ENCODE measurements at regions not wholly inside any gene's neighbourhood (a gene's known extent, or its start where the extent isn't known, plus 50 kb on each side); places are given as distances from the start of the nearest gene placed in this dataset.
A peak's percentile ranks its signal among the peaks of the same experiment; 100 is the strongest.

- Histone ChIP-seq H3K4me1 (ENCODE audit: control insufficient read depth in 2 of 2, insufficient read depth in 1 of 2, low read depth in 1 of 2, low read length in 2 of 2) (no peaks in the 10 kb centered on the region), H3K9me3 (replicated peaks in 1 of 2; ENCODE audit: control insufficient read depth in 2 of 2, insufficient read depth in 1 of 2, low read depth in 1 of 2, low read length in 2 of 2) (no peaks in the 10 kb centered on the region), H2BK12ac (ENCODE audit: low read length) (no peak overlapping the region), H3K14ac (ENCODE audit: low read length) (no peak overlapping the region), H4K91ac (ENCODE audit: low read depth, low read length, poor library complexity) (no peak overlapping the region), H2BK15ac (ENCODE audit: low read length) (no peak overlapping the region), H2BK5ac (ENCODE audit: low read length) (no peak overlapping the region), H3K4ac (ENCODE audit: low read length) (no peak overlapping the region), H2BK120ac (ENCODE audit: low read depth, low read length) (no peak overlapping the region), H3K18ac (ENCODE audit: low read length) (no peak overlapping the region), H3K27ac (replicated peaks; ENCODE audit: low read length) (no peak overlapping the region), H3K23ac (ENCODE audit: low read depth, low read length, poor library complexity) (no peak overlapping the region), H3K27me3 (ENCODE audit: control insufficient read depth in 3 of 3, insufficient read depth in 3 of 3, low read depth in 1 of 3, low read length in 3 of 3) (no peaks in the 10 kb centered on the region), H3K36me3 (replicated peaks in 1 of 2; ENCODE audit: control insufficient read depth in 2 of 2, insufficient read depth in 2 of 2, low read length in 2 of 2) (no peaks in the 10 kb centered on the region), H3K4me2 (ENCODE audit: insufficient read depth, low read length, poor library complexity, severe bottlenecking) (no peak overlapping the region), H4K8ac (ENCODE audit: low read depth, low read length) (no peak overlapping the region), H3K9ac (ENCODE audit: low read depth, low read length, poor library complexity) (no peak overlapping the region), H2AFZ (ENCODE audit: low read length) (no peak overlapping the region), H2AK5ac (ENCODE audit: low read depth, low read length) (no peak overlapping the region), H3K79me1 (ENCODE audit: low read depth, low read length) (no peaks in the 10 kb centered on the region), H3K4me3 (ENCODE audit: low read length in 2 of 2) (no peak overlapping the region)
- no CpG with 5 or more reads among the region's 4 CpGs for WGBS, 2 donors (ENCODE audit: extremely low coverage in 2 of 2, insufficient read length in 2 of 2, insufficient replicate concordance in 1 of 2)
- no peak for DNase-seq (ENCODE audit: low spot score)
Measured at GRCh38 chr4:180805101-180805500, 1438.1 kb upstream of the TENM3 start.

GRCh38 chr4:180808862-180809261 lies 1434.3 kb upstream of the TENM3 start:
- Histone ChIP-seq H2AFZ (ENCODE audit: low read length) (no peak overlapping the region), H2BK15ac (ENCODE audit: low read length) (no peak overlapping the region), H2BK5ac (ENCODE audit: low read length) (no peak overlapping the region), H3K27me3 (ENCODE audit: control insufficient read depth in 3 of 3, insufficient read depth in 3 of 3, low read depth in 1 of 3, low read length in 3 of 3) (no peaks in the 10 kb centered on the region), H3K4ac (ENCODE audit: low read length) (no peak overlapping the region), H3K9ac (ENCODE audit: low read depth, low read length, poor library complexity) (no peak overlapping the region), H2AK5ac (ENCODE audit: low read depth, low read length) (no peak overlapping the region), H3K27ac (replicated peaks; ENCODE audit: low read length) (no peak overlapping the region), H3K9me3 (replicated peaks in 1 of 2; ENCODE audit: control insufficient read depth in 2 of 2, insufficient read depth in 1 of 2, low read depth in 1 of 2, low read length in 2 of 2) (no peaks in the 10 kb centered on the region), H3K4me3 (ENCODE audit: low read length in 2 of 2) (no peak overlapping the region), H3K18ac (ENCODE audit: low read length) (no peak overlapping the region), H2BK120ac (ENCODE audit: low read depth, low read length) (no peak overlapping the region), H3K14ac (ENCODE audit: low read length) (no peak overlapping the region), H3K23ac (ENCODE audit: low read depth, low read length, poor library complexity) (no peak overlapping the region), H3K36me3 (replicated peaks in 1 of 2; ENCODE audit: control insufficient read depth in 2 of 2, insufficient read depth in 2 of 2, low read length in 2 of 2) (no peaks in the 10 kb centered on the region), H4K8ac (ENCODE audit: low read depth, low read length) (no peak overlapping the region), H4K91ac (ENCODE audit: low read depth, low read length, poor library complexity) (no peak overlapping the region), H2BK12ac (ENCODE audit: low read length) (no peak overlapping the region), H3K4me2 (ENCODE audit: insufficient read depth, low read length, poor library complexity, severe bottlenecking) (no peak overlapping the region), H3K4me1 (ENCODE audit: control insufficient read depth in 2 of 2, insufficient read depth in 1 of 2, low read depth in 1 of 2, low read length in 2 of 2) (no peaks in the 10 kb centered on the region), H3K79me1 (ENCODE audit: low read depth, low read length) (no peaks in the 10 kb centered on the region)
- no CpG with 5 or more reads among the region's 2 CpGs for WGBS, 2 donors (ENCODE audit: extremely low coverage in 2 of 2, insufficient read length in 2 of 2, insufficient replicate concordance in 1 of 2)
- no peak for DNase-seq (ENCODE audit: low spot score)

GRCh38 chr4:180809439-180809838 lies 1433.8 kb upstream of the TENM3 start:
- WGBS, 2 donors (ENCODE audit: extremely low coverage in 2 of 2, insufficient read length in 2 of 2, insufficient replicate concordance in 1 of 2) = no CpG with 5 or more reads among the region's 4 CpGs
- no peaks in the 10 kb centered on the region for H3K36me3 ChIP-seq (replicated peaks in 1 of 2; ENCODE audit: control insufficient read depth in 2 of 2, insufficient read depth in 2 of 2, low read length in 2 of 2)
- H3K14ac ChIP-seq (ENCODE audit: low read length) = no peak overlapping the region
- H4K91ac ChIP-seq (ENCODE audit: low read depth, low read length, poor library complexity) = no peak overlapping the region
- DNase-seq (ENCODE audit: low spot score) = no peak
- H3K23ac ChIP-seq (ENCODE audit: low read depth, low read length, poor library complexity) = no peak overlapping the region
- H2AFZ ChIP-seq (ENCODE audit: low read length) = no peak overlapping the region
- no peak overlapping the region for H3K9ac ChIP-seq (ENCODE audit: low read depth, low read length, poor library complexity)
- no peak overlapping the region for H3K4me3 ChIP-seq (ENCODE audit: low read length in 2 of 2)
- H3K27ac ChIP-seq (replicated peaks; ENCODE audit: low read length) = no peak overlapping the region
- H3K27me3 ChIP-seq (ENCODE audit: control insufficient read depth in 3 of 3, insufficient read depth in 3 of 3, low read depth in 1 of 3, low read length in 3 of 3) = no peaks in the 10 kb centered on the region
- no peak overlapping the region for H2BK120ac ChIP-seq (ENCODE audit: low read depth, low read length)
- H2BK5ac ChIP-seq (ENCODE audit: low read length) = no peak overlapping the region
- H3K79me1 ChIP-seq (ENCODE audit: low read depth, low read length) = no peaks in the 10 kb centered on the region
- no peaks in the 10 kb centered on the region for H3K9me3 ChIP-seq (replicated peaks in 1 of 2; ENCODE audit: control insufficient read depth in 2 of 2, insufficient read depth in 1 of 2, low read depth in 1 of 2, low read length in 2 of 2)
- H3K18ac ChIP-seq (ENCODE audit: low read length) = no peak overlapping the region
- H4K8ac ChIP-seq (ENCODE audit: low read depth, low read length) = no peak overlapping the region
- no peak overlapping the region for H3K4ac ChIP-seq (ENCODE audit: low read length)
- H3K4me2 ChIP-seq (ENCODE audit: insufficient read depth, low read length, poor library complexity, severe bottlenecking) = no peak overlapping the region
- no peak overlapping the region for H2BK15ac ChIP-seq (ENCODE audit: low read length)
- no peak overlapping the region for H2AK5ac ChIP-seq (ENCODE audit: low read depth, low read length)
- no peak overlapping the region for H2BK12ac ChIP-seq (ENCODE audit: low read length)
- no peaks in the 10 kb centered on the region for H3K4me1 ChIP-seq (ENCODE audit: control insufficient read depth in 2 of 2, insufficient read depth in 1 of 2, low read depth in 1 of 2, low read length in 2 of 2)

GRCh38 chr4:180810581-180810980 lies 1432.6 kb upstream of the TENM3 start:
- H3K27me3 ChIP-seq (ENCODE audit: control insufficient read depth in 3 of 3, insufficient read depth in 3 of 3, low read depth in 1 of 3, low read length in 3 of 3) = no peaks in the 10 kb centered on the region
- H2BK12ac ChIP-seq (ENCODE audit: low read length) = no peak overlapping the region
- H3K4me2 ChIP-seq (ENCODE audit: insufficient read depth, low read length, poor library complexity, severe bottlenecking) = no peak overlapping the region
- no peak overlapping the region for H3K23ac ChIP-seq (ENCODE audit: low read depth, low read length, poor library complexity)
- no peak overlapping the region for H3K27ac ChIP-seq (replicated peaks; ENCODE audit: low read length)
- no peaks in the 10 kb centered on the region for H3K36me3 ChIP-seq (replicated peaks in 1 of 2; ENCODE audit: control insufficient read depth in 2 of 2, insufficient read depth in 2 of 2, low read length in 2 of 2)
- peak overlapping the region; percentile 59 for H2AFZ ChIP-seq (ENCODE audit: low read length)
- no peak overlapping the region for H4K8ac ChIP-seq (ENCODE audit: low read depth, low read length)
- no peak overlapping the region for H3K18ac ChIP-seq (ENCODE audit: low read length)
- no peaks in the 10 kb centered on the region for H3K79me1 ChIP-seq (ENCODE audit: low read depth, low read length)
- peaks cover 0 to 4% of the 10 kb centered on the region in 2 donors for H3K4me1 ChIP-seq (ENCODE audit: control insufficient read depth in 2 of 2, insufficient read depth in 1 of 2, low read depth in 1 of 2, low read length in 2 of 2)
- H2AK5ac ChIP-seq (ENCODE audit: low read depth, low read length) = no peak overlapping the region
- H2BK5ac ChIP-seq (ENCODE audit: low read length) = no peak overlapping the region
- H3K4me3 ChIP-seq (ENCODE audit: low read length in 2 of 2) = no peak overlapping the region
- no peak overlapping the region for H2BK120ac ChIP-seq (ENCODE audit: low read depth, low read length)
- H2BK15ac ChIP-seq (ENCODE audit: low read length) = no peak overlapping the region
- no peak for DNase-seq (ENCODE audit: low spot score)
- no peak overlapping the region for H3K4ac ChIP-seq (ENCODE audit: low read length)
- no peak overlapping the region for H3K9ac ChIP-seq (ENCODE audit: low read depth, low read length, poor library complexity)
- no CpG with 5 or more reads among the region's 1 CpG for WGBS, 2 donors (ENCODE audit: extremely low coverage in 2 of 2, insufficient read length in 2 of 2, insufficient replicate concordance in 1 of 2)
- no peak overlapping the region for H3K14ac ChIP-seq (ENCODE audit: low read length)
- H3K9me3 ChIP-seq (replicated peaks in 1 of 2; ENCODE audit: control insufficient read depth in 2 of 2, insufficient read depth in 1 of 2, low read depth in 1 of 2, low read length in 2 of 2) = no peaks in the 10 kb centered on the region
- H4K91ac ChIP-seq (ENCODE audit: low read depth, low read length, poor library complexity) = no peak overlapping the region

Data from neuronal stem cell (in vitro differentiated cells).